GM23338 (cell line): ENCODE measurements at regions not wholly inside any gene's neighbourhood (a gene's known extent, or its start where the extent isn't known, plus 50 kb on each side); places are given as distances from the start of the nearest gene placed in this dataset.

Experiments used
- ATAC-seq: fragments of 200-7000 bp; cut with Tn5 transposase; 3 replicates; pipeline ENCODE4 v1.9.1; 2020
- DNase-seq: peaks from one replicate; pipeline ENCODE4 v3.0.0-alpha.2; 2015; ENCODE audit warnings: low spot score
- H2AFZ ChIP-seq: fragments of 200-600 bp; sonication (generic); 2 replicates; pipeline ENCODE4 v1.8.0; 2016; ENCODE audit warnings: antibody characterized with exemption, mild to moderate bottlenecking, moderate library complexity
- H3F3A ChIP-seq: fragments of 200-600 bp; sonication (generic); replicated peaks from 2 replicates; pipeline ENCODE4 v1.8.0; 2017; ENCODE audit warnings: antibody characterized with exemption, mixed run types, low read depth
- H3K27ac ChIP-seq: fragments of 200-600 bp; sonication (generic); 2 replicates; pipeline ENCODE4 v1.6.1; 2016; ENCODE audit warnings: low read depth
- H3K27me3 ChIP-seq: fragments of 200-600 bp; sonication (generic); 2 replicates; pipeline ENCODE4 v1.8.0; 2016; ENCODE audit warnings: mild to moderate bottlenecking, mixed run types, moderate library complexity; ENCODE audit not compliant: insufficient read depth
- H3K36me3 ChIP-seq: fragments of 200-600 bp; sonication (generic); 2 replicates; pipeline ENCODE4 v1.8.0; 2016; ENCODE audit warnings: mild to moderate bottlenecking; ENCODE audit not compliant: insufficient read depth
- H3K4me1 ChIP-seq: fragments of 200-600 bp; sonication (generic); 2 replicates; pipeline ENCODE4 v1.8.0; 2016; ENCODE audit warnings: mild to moderate bottlenecking, moderate library complexity; ENCODE audit not compliant: insufficient read depth
- H3K4me2 ChIP-seq: fragments of 200-600 bp; sonication (generic); 2 replicates; pipeline ENCODE4 v1.7.1; 2017; ENCODE audit warnings: mixed run types
- H3K4me3 ChIP-seq: fragments of 200-600 bp; sonication (generic); 2 replicates; pipeline ENCODE4 v1.6.1; 2016; ENCODE audit warnings: mixed run types
- H3K79me2 ChIP-seq: fragments of 200-600 bp; sonication (generic); replicated peaks from 2 replicates; pipeline ENCODE4 v1.8.0; 2017; ENCODE audit warnings: mild to moderate bottlenecking; ENCODE audit not compliant: insufficient read depth
- H3K9me2 ChIP-seq: fragments of 200-600 bp; sonication (generic); 2 replicates; pipeline ENCODE4 v1.8.0; 2017; ENCODE audit not compliant: insufficient read depth
- H4K20me1 ChIP-seq: fragments of 200-600 bp; sonication (generic); replicated peaks from 2 replicates; pipeline ENCODE4 v1.8.0; 2017; ENCODE audit warnings: mild to moderate bottlenecking; ENCODE audit not compliant: insufficient read depth
- H3K27ac Mint-ChIP-seq: 2 replicates; pipeline ENCODE4 v1.8.0; 2020; ENCODE audit warnings: inconsistent platforms, mild to moderate bottlenecking, moderate library complexity, mixed read lengths
- H3K27me3 Mint-ChIP-seq: 3 replicates; pipeline ENCODE4 v1.8.0; 2022; ENCODE audit warnings: low read depth, mild to moderate bottlenecking, moderate library complexity, mixed read lengths, inconsistent platforms; ENCODE audit not compliant: insufficient read depth, poor library complexity
- H3K36me3 Mint-ChIP-seq: 3 replicates; pipeline ENCODE4 v1.8.0; 2021; ENCODE audit warnings: low read depth, mild to moderate bottlenecking, inconsistent platforms, moderate library complexity, mixed read lengths
- H3K4me1 Mint-ChIP-seq: 3 replicates; pipeline ENCODE4 v1.8.0; 2020; ENCODE audit warnings: mild to moderate bottlenecking, inconsistent platforms, mixed read lengths
- H3K4me3 Mint-ChIP-seq: 3 replicates; pipeline ENCODE4 v1.8.0; 2021; ENCODE audit warnings: moderate library complexity, mild to moderate bottlenecking, inconsistent platforms, mixed read lengths
- H3K9me3 Mint-ChIP-seq: 3 replicates; pipeline ENCODE4 v1.8.0; 2020; ENCODE audit warnings: moderate library complexity, mild to moderate bottlenecking, inconsistent platforms, mixed read lengths
- CREB1 ChIP-seq: fragments of 250-450 bp; sonication (Bioruptor Pico); IDR thresholded peaks from 2 replicates; pipeline ENCODE4 v1.5.0; 2020; ENCODE audit warnings: low read depth, mild to moderate bottlenecking, moderate library complexity
- EZH2 ChIP-seq: fragments of 200-600 bp; sonication (generic); IDR thresholded peaks from one replicate; pipeline ENCODE4 v1.8.0; 2017; ENCODE audit warnings: antibody characterized with exemption, mild to moderate bottlenecking, low read depth; ENCODE audit not compliant: unreplicated experiment
- EZH2phosphoT487 ChIP-seq: fragments of 200-600 bp; sonication (generic); IDR thresholded peaks from one replicate; pipeline ENCODE4 v1.8.1; 2018; ENCODE audit warnings: antibody characterized with exemption; ENCODE audit not compliant: unreplicated experiment
- JUNB ChIP-seq: IDR thresholded peaks from one replicate; pipeline ENCODE4 v1.6.1; 2016; ENCODE audit warnings: antibody characterized with exemption; ENCODE audit not compliant: unreplicated experiment
- NANOG ChIP-seq: IDR thresholded peaks from 2 replicates; pipeline ENCODE4 v1.6.1; 2016; ENCODE audit warnings: antibody characterized with exemption, borderline replicate concordance
- POLR2AphosphoS5 ChIP-seq: IDR thresholded peaks from 2 replicates; pipeline ENCODE4 v1.6.1; 2016; ENCODE audit warnings: antibody characterized with exemption, low read depth
- STAT1 ChIP-seq: IDR thresholded peaks from one replicate; pipeline ENCODE4 v1.6.1; 2016; ENCODE audit warnings: antibody characterized with exemption; ENCODE audit not compliant: unreplicated experiment
- ZNF114 ChIP-seq: fragments of 250-450 bp; sonication (Bioruptor Pico); IDR thresholded peaks from 2 replicates; pipeline ENCODE4 v1.5.0; 2020; ENCODE audit warnings: mild to moderate bottlenecking, moderate library complexity
- ZNF331 ChIP-seq: fragments of 250-450 bp; sonication (Bioruptor Pico); IDR thresholded peaks from 2 replicates; pipeline ENCODE4 v1.5.0; 2020; ENCODE audit warnings: low read depth, mild to moderate bottlenecking, moderate library complexity
- TF ChIP-seq, protein P1 (sequence below): IDR thresholded peaks from one replicate; pipeline ENCODE4 v1.6.1; 2018; ENCODE audit warnings: antibody characterized with exemption; ENCODE audit not compliant: unreplicated experiment
- TF ChIP-seq, protein P2 (sequence below): fragments of 250-450 bp; sonication (Bioruptor Pico); IDR thresholded peaks from 2 replicates; pipeline ENCODE4 v1.5.0; 2020; ENCODE audit warnings: mild to moderate bottlenecking, moderate library complexity
- TF ChIP-seq, protein P3 (sequence below), 2 experiments: fragments of 200-600 bp in 1 of 2; sonication (generic) in 1 of 2; conservative IDR thresholded peaks; 2 replicates each; pipeline versions ENCODE4 v1.5.1 to v1.6.1; 2016 to 2017; ENCODE audit warnings: antibody characterized with exemption in 2 of 2, low read depth in 2 of 2, mild to moderate bottlenecking in 2 of 2, moderate library complexity in 1 of 2
- TF ChIP-seq, protein P4 (sequence below): IDR thresholded peaks from 2 replicates; pipeline ENCODE4 v1.6.1; 2016; ENCODE audit warnings: antibody characterized with exemption

DNA sequence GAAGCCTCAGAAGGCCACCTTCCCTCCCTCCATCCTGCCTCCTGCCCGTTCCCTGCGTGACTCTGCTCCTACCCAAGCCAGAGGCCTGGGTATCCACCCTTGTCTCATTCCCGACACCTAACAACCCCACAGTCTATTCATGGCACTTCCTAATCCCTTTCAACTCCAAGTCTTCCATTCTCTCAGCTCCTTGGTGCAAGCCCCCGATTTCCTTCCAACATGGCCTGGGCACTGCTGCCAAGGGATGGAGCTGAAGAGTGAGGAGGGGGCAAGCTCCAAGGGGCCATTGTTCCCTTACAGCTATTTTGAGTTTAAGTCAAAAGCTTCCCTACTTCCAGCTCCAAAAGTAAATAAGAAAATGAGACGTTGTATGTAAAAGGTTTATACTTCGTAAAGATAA lies 84.8 kb upstream of the ASB18 start:
- no peaks in the 10 kb centered on the region for H3K36me3 ChIP-seq
- Mint-ChIP-seq H3K9me3 (no peaks in the 10 kb centered on the region), H3K4me1 (peaks cover 20% of the 10 kb centered on the region), H3K27ac (no peak overlapping the region), H3K36me3 (no peaks in the 10 kb centered on the region), H3K27me3 (peaks cover 10% of the 10 kb centered on the region), H3K4me3 (no peak overlapping the region)
- H3K4me2 ChIP-seq = no peak overlapping the region
- no peak overlapping the region for H3K27ac ChIP-seq
- no peaks in the 10 kb centered on the region for H3K79me2 ChIP-seq
- no peaks in the 10 kb centered on the region for H3K27me3 ChIP-seq
- no peak overlapping the region for H3K4me3 ChIP-seq
- H2AFZ ChIP-seq = no peak overlapping the region
- no peaks in the 10 kb centered on the region for H3K4me1 ChIP-seq
- no peaks in the 10 kb centered on the region for H3F3A ChIP-seq
- no peak for DNase-seq
- ATAC-seq = no peak
- H3K9me2 ChIP-seq = no peaks in the 10 kb centered on the region
- no peaks in the 10 kb centered on the region for H4K20me1 ChIP-seq
- TF ChIP-seq NANOG = no peak
- no peak for TF ChIP-seq ZNF331
- no peak for TF ChIP-seq JUNB
- no peak for TF ChIP-seq EZH2
- TF ChIP-seq, protein P1, sequence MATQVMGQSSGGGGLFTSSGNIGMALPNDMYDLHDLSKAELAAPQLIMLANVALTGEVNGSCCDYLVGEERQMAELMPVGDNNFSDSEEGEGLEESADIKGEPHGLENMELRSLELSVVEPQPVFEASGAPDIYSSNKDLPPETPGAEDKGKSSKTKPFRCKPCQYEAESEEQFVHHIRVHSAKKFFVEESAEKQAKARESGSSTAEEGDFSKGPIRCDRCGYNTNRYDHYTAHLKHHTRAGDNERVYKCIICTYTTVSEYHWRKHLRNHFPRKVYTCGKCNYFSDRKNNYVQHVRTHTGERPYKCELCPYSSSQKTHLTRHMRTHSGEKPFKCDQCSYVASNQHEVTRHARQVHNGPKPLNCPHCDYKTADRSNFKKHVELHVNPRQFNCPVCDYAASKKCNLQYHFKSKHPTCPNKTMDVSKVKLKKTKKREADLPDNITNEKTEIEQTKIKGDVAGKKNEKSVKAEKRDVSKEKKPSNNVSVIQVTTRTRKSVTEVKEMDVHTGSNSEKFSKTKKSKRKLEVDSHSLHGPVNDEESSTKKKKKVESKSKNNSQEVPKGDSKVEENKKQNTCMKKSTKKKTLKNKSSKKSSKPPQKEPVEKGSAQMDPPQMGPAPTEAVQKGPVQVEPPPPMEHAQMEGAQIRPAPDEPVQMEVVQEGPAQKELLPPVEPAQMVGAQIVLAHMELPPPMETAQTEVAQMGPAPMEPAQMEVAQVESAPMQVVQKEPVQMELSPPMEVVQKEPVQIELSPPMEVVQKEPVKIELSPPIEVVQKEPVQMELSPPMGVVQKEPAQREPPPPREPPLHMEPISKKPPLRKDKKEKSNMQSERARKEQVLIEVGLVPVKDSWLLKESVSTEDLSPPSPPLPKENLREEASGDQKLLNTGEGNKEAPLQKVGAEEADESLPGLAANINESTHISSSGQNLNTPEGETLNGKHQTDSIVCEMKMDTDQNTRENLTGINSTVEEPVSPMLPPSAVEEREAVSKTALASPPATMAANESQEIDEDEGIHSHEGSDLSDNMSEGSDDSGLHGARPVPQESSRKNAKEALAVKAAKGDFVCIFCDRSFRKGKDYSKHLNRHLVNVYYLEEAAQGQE = no peak
- no peak for TF ChIP-seq STAT1
- TF ChIP-seq, protein P2, sequence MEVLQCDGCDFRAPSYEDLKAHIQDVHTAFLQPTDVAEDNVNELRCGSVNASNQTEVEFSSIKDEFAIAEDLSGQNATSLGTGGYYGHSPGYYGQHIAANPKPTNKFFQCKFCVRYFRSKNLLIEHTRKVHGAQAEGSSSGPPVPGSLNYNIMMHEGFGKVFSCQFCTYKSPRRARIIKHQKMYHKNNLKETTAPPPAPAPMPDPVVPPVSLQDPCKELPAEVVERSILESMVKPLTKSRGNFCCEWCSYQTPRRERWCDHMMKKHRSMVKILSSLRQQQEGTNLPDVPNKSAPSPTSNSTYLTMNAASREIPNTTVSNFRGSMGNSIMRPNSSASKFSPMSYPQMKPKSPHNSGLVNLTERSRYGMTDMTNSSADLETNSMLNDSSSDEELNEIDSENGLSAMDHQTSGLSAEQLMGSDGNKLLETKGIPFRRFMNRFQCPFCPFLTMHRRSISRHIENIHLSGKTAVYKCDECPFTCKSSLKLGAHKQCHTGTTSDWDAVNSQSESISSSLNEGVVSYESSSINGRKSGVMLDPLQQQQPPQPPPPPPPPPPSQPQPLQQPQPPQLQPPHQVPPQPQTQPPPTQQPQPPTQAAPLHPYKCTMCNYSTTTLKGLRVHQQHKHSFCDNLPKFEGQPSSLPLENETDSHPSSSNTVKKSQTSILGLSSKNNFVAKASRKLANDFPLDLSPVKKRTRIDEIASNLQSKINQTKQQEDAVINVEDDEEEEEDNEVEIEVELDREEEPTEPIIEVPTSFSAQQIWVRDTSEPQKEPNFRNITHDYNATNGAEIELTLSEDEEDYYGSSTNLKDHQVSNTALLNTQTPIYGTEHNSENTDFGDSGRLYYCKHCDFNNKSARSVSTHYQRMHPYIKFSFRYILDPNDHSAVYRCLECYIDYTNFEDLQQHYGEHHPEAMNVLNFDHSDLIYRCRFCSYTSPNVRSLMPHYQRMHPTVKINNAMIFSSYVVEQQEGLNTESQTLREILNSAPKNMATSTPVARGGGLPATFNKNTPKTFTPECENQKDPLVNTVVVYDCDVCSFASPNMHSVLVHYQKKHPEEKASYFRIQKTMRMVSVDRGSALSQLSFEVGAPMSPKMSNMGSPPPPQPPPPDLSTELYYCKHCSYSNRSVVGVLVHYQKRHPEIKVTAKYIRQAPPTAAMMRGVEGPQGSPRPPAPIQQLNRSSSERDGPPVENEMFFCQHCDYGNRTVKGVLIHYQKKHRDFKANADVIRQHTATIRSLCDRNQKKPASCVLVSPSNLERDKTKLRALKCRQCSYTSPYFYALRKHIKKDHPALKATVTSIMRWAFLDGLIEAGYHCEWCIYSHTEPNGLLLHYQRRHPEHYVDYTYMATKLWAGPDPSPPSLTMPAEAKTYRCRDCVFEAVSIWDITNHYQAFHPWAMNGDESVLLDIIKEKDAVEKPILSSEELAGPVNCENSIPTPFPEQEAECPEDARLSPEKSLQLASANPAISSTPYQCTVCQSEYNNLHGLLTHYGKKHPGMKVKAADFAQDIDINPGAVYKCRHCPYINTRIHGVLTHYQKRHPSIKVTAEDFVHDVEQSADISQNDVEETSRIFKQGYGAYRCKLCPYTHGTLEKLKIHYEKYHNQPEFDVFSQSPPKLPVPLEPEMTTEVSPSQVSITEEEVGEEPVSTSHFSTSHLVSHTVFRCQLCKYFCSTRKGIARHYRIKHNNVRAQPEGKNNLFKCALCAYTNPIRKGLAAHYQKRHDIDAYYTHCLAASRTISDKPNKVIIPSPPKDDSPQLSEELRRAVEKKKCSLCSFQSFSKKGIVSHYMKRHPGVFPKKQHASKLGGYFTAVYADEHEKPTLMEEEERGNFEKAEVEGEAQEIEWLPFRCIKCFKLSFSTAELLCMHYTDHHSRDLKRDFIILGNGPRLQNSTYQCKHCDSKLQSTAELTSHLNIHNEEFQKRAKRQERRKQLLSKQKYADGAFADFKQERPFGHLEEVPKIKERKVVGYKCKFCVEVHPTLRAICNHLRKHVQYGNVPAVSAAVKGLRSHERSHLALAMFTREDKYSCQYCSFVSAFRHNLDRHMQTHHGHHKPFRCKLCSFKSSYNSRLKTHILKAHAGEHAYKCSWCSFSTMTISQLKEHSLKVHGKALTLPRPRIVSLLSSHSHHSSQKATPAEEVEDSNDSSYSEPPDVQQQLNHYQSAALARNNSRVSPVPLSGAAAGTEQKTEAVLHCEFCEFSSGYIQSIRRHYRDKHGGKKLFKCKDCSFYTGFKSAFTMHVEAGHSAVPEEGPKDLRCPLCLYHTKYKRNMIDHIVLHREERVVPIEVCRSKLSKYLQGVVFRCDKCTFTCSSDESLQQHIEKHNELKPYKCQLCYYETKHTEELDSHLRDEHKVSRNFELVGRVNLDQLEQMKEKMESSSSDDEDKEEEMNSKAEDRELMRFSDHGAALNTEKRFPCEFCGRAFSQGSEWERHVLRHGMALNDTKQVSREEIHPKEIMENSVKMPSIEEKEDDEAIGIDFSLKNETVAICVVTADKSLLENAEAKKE (CRISPR knock-in tag) = no peak
- TF ChIP-seq, protein P3, sequence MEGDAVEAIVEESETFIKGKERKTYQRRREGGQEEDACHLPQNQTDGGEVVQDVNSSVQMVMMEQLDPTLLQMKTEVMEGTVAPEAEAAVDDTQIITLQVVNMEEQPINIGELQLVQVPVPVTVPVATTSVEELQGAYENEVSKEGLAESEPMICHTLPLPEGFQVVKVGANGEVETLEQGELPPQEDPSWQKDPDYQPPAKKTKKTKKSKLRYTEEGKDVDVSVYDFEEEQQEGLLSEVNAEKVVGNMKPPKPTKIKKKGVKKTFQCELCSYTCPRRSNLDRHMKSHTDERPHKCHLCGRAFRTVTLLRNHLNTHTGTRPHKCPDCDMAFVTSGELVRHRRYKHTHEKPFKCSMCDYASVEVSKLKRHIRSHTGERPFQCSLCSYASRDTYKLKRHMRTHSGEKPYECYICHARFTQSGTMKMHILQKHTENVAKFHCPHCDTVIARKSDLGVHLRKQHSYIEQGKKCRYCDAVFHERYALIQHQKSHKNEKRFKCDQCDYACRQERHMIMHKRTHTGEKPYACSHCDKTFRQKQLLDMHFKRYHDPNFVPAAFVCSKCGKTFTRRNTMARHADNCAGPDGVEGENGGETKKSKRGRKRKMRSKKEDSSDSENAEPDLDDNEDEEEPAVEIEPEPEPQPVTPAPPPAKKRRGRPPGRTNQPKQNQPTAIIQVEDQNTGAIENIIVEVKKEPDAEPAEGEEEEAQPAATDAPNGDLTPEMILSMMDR (conservative IDR thresholded peaks at IDR 0.05; ENCODE audit: low read depth in 2 of 2) = no peak
- TF ChIP-seq, protein P4, sequence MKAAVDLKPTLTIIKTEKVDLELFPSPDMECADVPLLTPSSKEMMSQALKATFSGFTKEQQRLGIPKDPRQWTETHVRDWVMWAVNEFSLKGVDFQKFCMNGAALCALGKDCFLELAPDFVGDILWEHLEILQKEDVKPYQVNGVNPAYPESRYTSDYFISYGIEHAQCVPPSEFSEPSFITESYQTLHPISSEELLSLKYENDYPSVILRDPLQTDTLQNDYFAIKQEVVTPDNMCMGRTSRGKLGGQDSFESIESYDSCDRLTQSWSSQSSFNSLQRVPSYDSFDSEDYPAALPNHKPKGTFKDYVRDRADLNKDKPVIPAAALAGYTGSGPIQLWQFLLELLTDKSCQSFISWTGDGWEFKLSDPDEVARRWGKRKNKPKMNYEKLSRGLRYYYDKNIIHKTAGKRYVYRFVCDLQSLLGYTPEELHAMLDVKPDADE = no peak
- TF ChIP-seq POLR2AphosphoS5 = no peak
- no peak for TF ChIP-seq ZNF114 (CRISPR knock-in tag)
- no peak for TF ChIP-seq EZH2phosphoT487
- no peak for TF ChIP-seq CREB1 (CRISPR knock-in tag)
